OCI-LY3 (cell line): ENCODE measurements at regions not wholly inside any gene's neighbourhood (a gene's known extent, or its start where the extent isn't known, plus 50 kb on each side); places are given as distances from the start of the nearest gene placed in this dataset.
"Not testable (repeated sequence)": the region's sequence is repeated elsewhere in the genome, so short reads cannot be mapped to it uniquely, and the experiment has no call there.

Source experiments
- H2AFZ ChIP-seq: fragments of 200-600, 300-600 bp; shearing (Covaris generic); 2 replicates; pipeline ENCODE4 v1.6.0; 2014; ENCODE audit warnings: antibody characterized with exemption, low read depth, low read length
- H3K27ac ChIP-seq: fragments of 200-600, 300-600 bp; sonication (generic); 2 replicates; pipeline ENCODE4 v1.5.1; 2014; ENCODE audit warnings: mild to moderate bottlenecking, low read length, moderate library complexity, mixed read lengths
- H3K27me3 ChIP-seq: fragments of 200-600, 300-600 bp; sonication (generic); 2 replicates; pipeline ENCODE4 v1.6.1; 2014; ENCODE audit warnings: low read depth, low read length, mixed read lengths
- H3K36me3 ChIP-seq: fragments of 200-600, 300-600 bp; sonication (generic); replicated peaks from 2 replicates; pipeline ENCODE3; 2014; ENCODE audit warnings: low read depth, low read length, mixed read lengths
- H3K4me1 ChIP-seq: fragments of 300-600, 200-600 bp; sonication (generic); 2 replicates; pipeline ENCODE4 v1.6.1; 2014; ENCODE audit warnings: low read length, mixed read lengths
- H3K4me2 ChIP-seq: fragments of 200-600, 300-600 bp; sonication (generic); 2 replicates; pipeline ENCODE4 v1.6.1; 2014; ENCODE audit warnings: low read length, mixed read lengths
- H3K4me3 ChIP-seq: fragments of 300-600, 200-600 bp; sonication (generic); 2 replicates; pipeline ENCODE4 v1.5.1; 2014; ENCODE audit warnings: antibody characterized with exemption, mild to moderate bottlenecking, low read length, moderate library complexity
- H3K79me2 ChIP-seq: fragments of 300-600, 200-600 bp; shearing (Covaris generic); 2 replicates; pipeline ENCODE4 v1.6.1; 2014; ENCODE audit warnings: mild to moderate bottlenecking, low read length, mixed read lengths
- H3K9ac ChIP-seq: fragments of 300-600, 200-600 bp; shearing (Covaris generic); 2 replicates; pipeline ENCODE4 v1.6.0; 2014; ENCODE audit warnings: mild to moderate bottlenecking, low read length, moderate library complexity
- H3K9me3 ChIP-seq: fragments of 200-600, 300-600 bp; shearing (Covaris generic); 2 replicates; pipeline ENCODE4 v1.6.1; 2014; ENCODE audit warnings: low read length, mixed read lengths; ENCODE audit not compliant: insufficient read depth
- H4K20me1 ChIP-seq: fragments of 200-600, 300-600 bp; sonication (generic); 2 replicates; pipeline ENCODE4 v1.6.1; 2016; ENCODE audit warnings: low read length, mixed read lengths; ENCODE audit not compliant: insufficient read depth
- CTCF ChIP-seq: fragments of 200-600, 300-600 bp; sonication (generic); IDR thresholded peaks from 2 replicates; pipeline ENCODE4 v1.5.1; 2014; ENCODE audit warnings: antibody characterized with exemption, low read length, low read depth
- EZH2phosphoT487 ChIP-seq: fragments of 200-600 bp; shearing (Covaris generic); IDR thresholded peaks from 2 replicates; pipeline ENCODE4 v1.6.1; 2018; ENCODE audit warnings: antibody characterized with exemption, mixed run types, low read depth

- not testable (repeated sequence) for H3K27me3 ChIP-seq, H3K9me3 ChIP-seq, H3K79me2 ChIP-seq, H2AFZ ChIP-seq, H3K36me3 ChIP-seq, H4K20me1 ChIP-seq
- H3K27ac ChIP-seq, result peak overlapping the region; percentile 95
- H3K9ac ChIP-seq, result peak overlapping the region; percentile 90
- peaks cover 81% of the 10 kb centered on the region for H3K4me1 ChIP-seq
- H3K4me2 ChIP-seq, result peak overlapping the region; percentile 73
- H3K4me3 ChIP-seq, result peak overlapping the region; percentile 59
These were observed 187.4 kb downstream of the TBC1D2B start for GRCh38 chr15:77889828-77890725.

GRCh38 chr15:77889009-77889806 is 188.3 kb downstream of the TBC1D2B start:
- no peak overlapping the region for H2AFZ ChIP-seq
- H3K4me1 ChIP-seq, result peaks cover 83% of the 10 kb centered on the region
- H3K4me3 ChIP-seq, result no peak overlapping the region
- peak overlapping the region; percentile 31; the same call in 1 of the 2 replicates for H3K9ac ChIP-seq
- H3K9me3 ChIP-seq, result no peaks in the 10 kb centered on the region
- TF ChIP-seq EZH2phosphoT487 (no peak), CTCF (no peak)
- H3K79me2 ChIP-seq, result no peaks in the 10 kb centered on the region
- no peaks in the 10 kb centered on the region for H3K36me3 ChIP-seq
- H3K27me3 ChIP-seq, result no peaks in the 10 kb centered on the region
- H3K4me2 ChIP-seq, result peak overlapping the region; percentile 10; the same call in 1 of the 2 replicates
- H3K27ac ChIP-seq, result peak overlapping the region; percentile 95
- H4K20me1 ChIP-seq, result no peaks in the 10 kb centered on the region

- not testable (repeated sequence) for H3K4me2 ChIP-seq, H3K27ac ChIP-seq, H2AFZ ChIP-seq, H3K36me3 ChIP-seq, H3K9me3 ChIP-seq, H3K9ac ChIP-seq, H3K4me3 ChIP-seq, H4K20me1 ChIP-seq, H3K79me2 ChIP-seq, H3K27me3 ChIP-seq
- H3K4me1 ChIP-seq, result peaks cover 71% of the 10 kb centered on the region
These were observed 189.7 kb downstream of the TBC1D2B start for GRCh38 chr15:77887563-77888429.

- Histone ChIP-seq H3K4me2 (no peak overlapping the region), H3K9ac (no peak overlapping the region; the same call in 1 of the 2 replicates)
These were observed 190.6 kb downstream of the TBC1D2B start for GRCh38 chr15:77886805-77887448.

GRCh38 chr15:77885877-77886500 is 191.5 kb downstream of the TBC1D2B start:
- Histone ChIP-seq H3K4me1 (peaks cover 55% of the 10 kb centered on the region), H3K9ac (peak overlapping the region; percentile 32; the same call in 1 of the 2 replicates), H3K4me2 (peak overlapping the region; percentile 18; the same call in 1 of the 2 replicates), H3K27ac (peak overlapping the region; percentile 36)
- not testable (repeated sequence) for H3K4me3 ChIP-seq, H3K27me3 ChIP-seq, H4K20me1 ChIP-seq, H3K36me3 ChIP-seq, H2AFZ ChIP-seq, H3K9me3 ChIP-seq, H3K79me2 ChIP-seq

More at GRCh38 chr15:77886805-77887448, 190.6 kb downstream of the TBC1D2B start:
- H3K4me1 ChIP-seq, result peaks cover 62% of the 10 kb centered on the region
- H3K4me3 ChIP-seq, result no peak overlapping the region
- no peaks in the 10 kb centered on the region for H4K20me1 ChIP-seq
- no peaks in the 10 kb centered on the region for H3K36me3 ChIP-seq
- H3K79me2 ChIP-seq, result no peaks in the 10 kb centered on the region
- no peak for TF ChIP-seq CTCF
- no peak for TF ChIP-seq EZH2phosphoT487
- no peaks in the 10 kb centered on the region for H3K27me3 ChIP-seq
- no peak overlapping the region for H2AFZ ChIP-seq
- H3K9me3 ChIP-seq, result no peaks in the 10 kb centered on the region
- no peak overlapping the region for H3K27ac ChIP-seq

GRCh38 chr15:77883012-77883411 is 194.5 kb downstream of the TBC1D2B start:
- not testable (repeated sequence) for H3K79me2 ChIP-seq, H2AFZ ChIP-seq, H3K9me3 ChIP-seq, H4K20me1 ChIP-seq, H3K4me2 ChIP-seq, H3K27ac ChIP-seq, H3K36me3 ChIP-seq, H3K27me3 ChIP-seq, H3K9ac ChIP-seq, H3K4me3 ChIP-seq
- peaks cover 33% of the 10 kb centered on the region for H3K4me1 ChIP-seq
